Calu3 (cell line): ENCODE measurements at regions not wholly inside any gene's neighbourhood (a gene's known extent, or its start where the extent isn't known, plus 50 kb on each side); places are given as distances from the start of the nearest gene placed in this dataset.

Source experiments
- BruUV-seq: library from RNA; stranded (reverse); fragments of 400-500 nt; replicated peaks from 2 replicates; lab custom pipeline; 2021; lab: Mats Ljungman, UMichigan
- CTCF ChIA-PET: fragments of 300-600 bp; sonication (Branson Sonifier 250); formaldehyde crosslinking; loops from one replicate; lab custom pipeline; 2022; ENCODE audit warnings: antibody characterized with exemption; lab: Charles Lee
- DNase-seq: peaks from one replicate; pipeline ENCODE4 v3.0.0; 2022
- H3K27ac Mint-ChIP-seq: one replicate; pipeline ENCODE4 v1.8.0; 2022; ENCODE audit warnings: mixed read lengths; ENCODE audit not compliant: unreplicated experiment
- H3K27me3 Mint-ChIP-seq: one replicate; pipeline ENCODE4 v1.8.0; 2022; ENCODE audit warnings: mixed read lengths; ENCODE audit not compliant: unreplicated experiment
- H3K36me3 Mint-ChIP-seq: one replicate; pipeline ENCODE4 v1.8.0; 2022; ENCODE audit warnings: mild to moderate bottlenecking, moderate library complexity, mixed read lengths; ENCODE audit not compliant: insufficient read depth, unreplicated experiment
- H3K4me1 Mint-ChIP-seq: one replicate; pipeline ENCODE4 v1.8.0; 2022; ENCODE audit warnings: mild to moderate bottlenecking, low read depth, mixed read lengths; ENCODE audit not compliant: unreplicated experiment
- H3K4me3 Mint-ChIP-seq: one replicate; pipeline ENCODE4 v1.8.0; 2022; ENCODE audit warnings: mild to moderate bottlenecking, low read depth, moderate library complexity, mixed read lengths; ENCODE audit not compliant: unreplicated experiment
- H3K9me3 Mint-ChIP-seq: one replicate; pipeline ENCODE4 v1.8.0; 2022; ENCODE audit warnings: low read depth, mixed read lengths; ENCODE audit not compliant: unreplicated experiment
- intact Hi-C: fragments of 100-400 bp; cut with micrococcal nuclease; formaldehyde crosslinking; loops from one replicate; pipeline ENCODE4 v1.10.0; 2022; ENCODE audit not compliant: unreplicated experiment
- TF ChIP-seq, protein P1 (sequence below): fragments of 200-600 bp; IDR thresholded peaks from one replicate; pipeline ENCODE4 v1.8.0; 2022; ENCODE audit warnings: antibody characterized with exemption; ENCODE audit not compliant: unreplicated experiment

GRCh38 chr3:82198009-82198408 lies 436.6 kb upstream of the GBE1 start:
- no peak overlapping the region for H3K27ac Mint-ChIP-seq
- DNase-seq, result no peak
- H3K27me3 Mint-ChIP-seq, result no peaks in the 10 kb centered on the region
- no peaks in the 10 kb centered on the region for H3K36me3 Mint-ChIP-seq
- H3K4me3 Mint-ChIP-seq, result no peak overlapping the region
- CTCF ChIA-PET, result no interaction called here
- TF ChIP-seq, protein P1, sequence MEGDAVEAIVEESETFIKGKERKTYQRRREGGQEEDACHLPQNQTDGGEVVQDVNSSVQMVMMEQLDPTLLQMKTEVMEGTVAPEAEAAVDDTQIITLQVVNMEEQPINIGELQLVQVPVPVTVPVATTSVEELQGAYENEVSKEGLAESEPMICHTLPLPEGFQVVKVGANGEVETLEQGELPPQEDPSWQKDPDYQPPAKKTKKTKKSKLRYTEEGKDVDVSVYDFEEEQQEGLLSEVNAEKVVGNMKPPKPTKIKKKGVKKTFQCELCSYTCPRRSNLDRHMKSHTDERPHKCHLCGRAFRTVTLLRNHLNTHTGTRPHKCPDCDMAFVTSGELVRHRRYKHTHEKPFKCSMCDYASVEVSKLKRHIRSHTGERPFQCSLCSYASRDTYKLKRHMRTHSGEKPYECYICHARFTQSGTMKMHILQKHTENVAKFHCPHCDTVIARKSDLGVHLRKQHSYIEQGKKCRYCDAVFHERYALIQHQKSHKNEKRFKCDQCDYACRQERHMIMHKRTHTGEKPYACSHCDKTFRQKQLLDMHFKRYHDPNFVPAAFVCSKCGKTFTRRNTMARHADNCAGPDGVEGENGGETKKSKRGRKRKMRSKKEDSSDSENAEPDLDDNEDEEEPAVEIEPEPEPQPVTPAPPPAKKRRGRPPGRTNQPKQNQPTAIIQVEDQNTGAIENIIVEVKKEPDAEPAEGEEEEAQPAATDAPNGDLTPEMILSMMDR, result no peak
- peaks cover 5% of the 10 kb centered on the region for H3K9me3 Mint-ChIP-seq
- intact Hi-C loops, result no loop called here
- BruUV-seq, result no TSS peak
- H3K4me1 Mint-ChIP-seq, result no peaks in the 10 kb centered on the region

DNA sequence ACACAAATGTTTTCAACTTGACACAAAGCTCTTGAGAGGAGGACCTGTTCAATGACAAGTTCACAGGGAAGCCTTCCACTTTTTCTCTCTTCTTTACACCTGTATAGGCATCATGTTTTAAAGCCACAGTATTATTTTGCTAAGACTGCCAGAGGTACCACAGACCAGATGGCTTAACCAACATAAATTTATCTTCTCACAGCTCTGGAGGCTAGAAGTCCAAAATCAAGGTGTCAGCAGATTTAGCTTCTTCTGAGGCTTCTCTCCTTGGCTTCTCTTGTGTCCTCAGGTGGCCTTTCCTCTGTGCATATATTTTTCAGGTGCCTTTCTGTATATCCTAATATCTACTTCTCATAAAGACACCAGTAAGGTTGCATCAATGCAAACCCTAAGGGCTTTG lies 435.2 kb upstream of the GBE1 start:
- no peak overlapping the region for H3K4me3 Mint-ChIP-seq
- H3K27me3 Mint-ChIP-seq, result no peaks in the 10 kb centered on the region
- H3K27ac Mint-ChIP-seq, result no peak overlapping the region
- intact Hi-C loops, result no loop called here
- CTCF ChIA-PET, result interaction anchor here (1.0 kb wide), 1 partner anchor 19 kb away, joined by 3 read pairs; no protein-coding TSS in a partner anchor
- no peaks in the 10 kb centered on the region for H3K4me1 Mint-ChIP-seq
- TF ChIP-seq, protein P1, result no peak
- no TSS peak for BruUV-seq
- no peaks in the 10 kb centered on the region for H3K36me3 Mint-ChIP-seq
- H3K9me3 Mint-ChIP-seq, result peaks cover 3% of the 10 kb centered on the region
- no peak for DNase-seq

DNA sequence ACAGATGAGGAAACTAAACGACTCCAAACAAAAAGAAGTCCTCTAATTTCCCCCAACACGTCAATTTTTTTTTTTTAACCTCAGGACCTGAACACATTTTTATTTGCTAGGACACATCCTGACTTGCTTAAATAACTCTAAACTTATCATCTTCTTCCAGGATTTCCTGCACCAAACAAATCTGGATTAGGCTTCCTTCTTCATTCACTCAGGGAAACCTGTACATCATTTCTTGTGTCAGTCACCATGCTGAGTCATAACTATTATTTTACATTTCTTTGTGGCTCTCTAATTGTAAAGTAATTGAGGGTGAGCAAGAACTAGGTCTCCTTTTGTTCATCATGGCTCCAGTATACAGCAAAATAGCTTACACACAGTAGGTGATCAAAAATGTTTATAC lies 433.4 kb upstream of the GBE1 start:
- peaks cover 3% of the 10 kb centered on the region for H3K9me3 Mint-ChIP-seq
- no peaks in the 10 kb centered on the region for H3K27me3 Mint-ChIP-seq
- no peaks in the 10 kb centered on the region for H3K36me3 Mint-ChIP-seq
- no peak overlapping the region for H3K27ac Mint-ChIP-seq
- intact Hi-C loops, result no loop called here
- CTCF ChIA-PET, result no interaction called here
- TF ChIP-seq, protein P1, result no peak
- no peak overlapping the region for H3K4me3 Mint-ChIP-seq
- BruUV-seq, result no TSS peak
- DNase-seq, result no peak
- H3K4me1 Mint-ChIP-seq, result no peaks in the 10 kb centered on the region

DNA sequence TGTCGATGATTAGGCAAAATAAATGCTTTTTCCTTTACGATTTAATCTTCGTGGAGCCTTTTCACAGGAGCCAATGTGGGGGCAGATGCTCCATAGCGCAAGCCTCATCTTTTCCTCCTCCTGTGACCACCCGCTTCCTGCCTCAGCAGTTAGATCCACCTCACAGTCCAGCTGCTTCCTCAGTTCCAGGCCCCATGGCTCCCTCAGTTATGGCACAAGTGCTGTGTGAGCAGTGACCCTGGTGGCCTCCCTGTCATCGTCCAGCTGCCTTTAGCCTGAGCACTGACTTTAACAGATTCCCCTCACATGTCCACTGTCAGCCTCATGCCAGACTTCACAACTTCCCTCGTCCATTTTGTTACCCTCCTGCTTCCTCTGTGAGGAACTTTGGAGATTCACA lies 424.6 kb upstream of the GBE1 start:
- Mint-ChIP-seq H3K27me3 (no peaks in the 10 kb centered on the region), H3K4me1 (no peaks in the 10 kb centered on the region), H3K4me3 (no peak overlapping the region), H3K27ac (no peak overlapping the region), H3K36me3 (no peaks in the 10 kb centered on the region), H3K9me3 (no peaks in the 10 kb centered on the region)
- BruUV-seq, result no TSS peak
- intact Hi-C loops, result no loop called here
- CTCF ChIA-PET, result no interaction called here
- TF ChIP-seq, protein P1, result no peak
- no peak for DNase-seq
